IPS-20b (cell line): ENCODE measurements at regions not wholly inside any gene's neighbourhood (a gene's known extent, or its start where the extent isn't known, plus 50 kb on each side); places are given as distances from the start of the nearest gene placed in this dataset.

ENCODE experiments used
- H3K27ac ChIP-seq: one replicate; pipeline ENCODE4 v1.5.1; 2013; ENCODE audit warnings: low read length
- H3K27me3 ChIP-seq: 2 replicates; pipeline ENCODE4 v1.6.1; 2013; ENCODE audit warnings: mild to moderate bottlenecking, low read length, inconsistent platforms; ENCODE audit not compliant: insufficient read depth
- H3K36me3 ChIP-seq: 2 replicates; pipeline ENCODE4 v1.6.1; 2013; ENCODE audit warnings: low read depth, mild to moderate bottlenecking, inconsistent platforms, low read length, moderate library complexity; ENCODE audit not compliant: insufficient read depth
- H3K4me1 ChIP-seq: 2 replicates; pipeline ENCODE4 v1.6.1; 2013; ENCODE audit warnings: mild to moderate bottlenecking, control low read depth, inconsistent platforms, low read length, moderate library complexity; ENCODE audit not compliant: insufficient read depth
- H3K4me3 ChIP-seq: 2 replicates; pipeline ENCODE4 v1.5.1; 2013; ENCODE audit warnings: mild to moderate bottlenecking, low read length, inconsistent platforms
- H3K9ac ChIP-seq: 2 replicates; pipeline ENCODE4 v1.6.1; 2013; ENCODE audit warnings: low read depth, mild to moderate bottlenecking, inconsistent platforms, low read length, moderate library complexity
- H3K9me3 ChIP-seq: 2 replicates; pipeline ENCODE4 v1.6.1; 2013; ENCODE audit warnings: mild to moderate bottlenecking, low read depth, low read length, inconsistent platforms; ENCODE audit not compliant: insufficient read depth

- Histone ChIP-seq H3K27ac (no peak overlapping the region), H3K36me3 (no peaks in the 10 kb centered on the region), H3K27me3 (no peaks in the 10 kb centered on the region; the same call in 1 of the 2 replicates), H3K9ac (peak overlapping the region; percentile 47; the same call in 1 of the 2 replicates), H3K4me1 (peaks cover 17% of the 10 kb centered on the region), H3K4me3 (no peak overlapping the region), H3K9me3 (no peaks in the 10 kb centered on the region)
Measured at GRCh38 chr12:3336606-3337311, 154.2 kb upstream of the PRMT8 start.

GRCh38 chr12:3337944-3338343 is 153.1 kb upstream of the PRMT8 start:
- no peaks in the 10 kb centered on the region for H3K9me3 ChIP-seq
- no peaks in the 10 kb centered on the region; the same call in 1 of the 2 replicates for H3K27me3 ChIP-seq
- H3K36me3 ChIP-seq, result no peaks in the 10 kb centered on the region

GRCh38 chr12:3339221-3339620 is 151.8 kb upstream of the PRMT8 start:
- Histone ChIP-seq H3K4me1 (peaks cover 17% of the 10 kb centered on the region), H3K4me3 (no peak overlapping the region), H3K27me3 (no peaks in the 10 kb centered on the region; the same call in 1 of the 2 replicates), H3K27ac (no peak overlapping the region), H3K9me3 (no peaks in the 10 kb centered on the region), H3K9ac (no peak overlapping the region), H3K36me3 (no peaks in the 10 kb centered on the region)

More at GRCh38 chr12:3337944-3338343, 153.1 kb upstream of the PRMT8 start:
- Histone ChIP-seq H3K27ac (no peak overlapping the region), H3K4me1 (peaks cover 20% of the 10 kb centered on the region), H3K9ac (no peak overlapping the region), H3K4me3 (no peak overlapping the region)

DNA sequence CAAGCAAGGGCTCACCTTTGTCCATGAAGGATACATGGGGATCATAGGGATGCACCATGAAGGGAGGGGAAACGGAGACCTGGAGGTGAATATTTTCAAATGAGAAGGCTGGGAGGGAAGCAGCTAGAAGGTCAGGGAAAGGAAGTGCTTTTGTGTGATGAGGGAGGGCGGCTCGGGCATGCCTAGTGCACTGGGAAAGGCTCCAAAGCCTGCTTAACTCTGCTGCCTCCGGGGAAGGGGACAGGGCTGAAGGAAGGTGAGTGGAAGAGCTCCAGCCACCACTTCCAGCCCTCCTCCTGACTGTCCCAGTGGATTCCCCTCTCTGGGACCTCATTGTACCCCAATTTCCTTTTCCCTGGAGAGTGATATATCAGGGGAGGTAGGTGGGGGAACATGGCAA is 149.4 kb upstream of the PRMT8 start:
- peaks cover 13% of the 10 kb centered on the region for H3K4me1 ChIP-seq
- H3K36me3 ChIP-seq, result no peaks in the 10 kb centered on the region
- no peak overlapping the region for H3K9ac ChIP-seq
- H3K9me3 ChIP-seq, result no peaks in the 10 kb centered on the region
- no peak overlapping the region for H3K27ac ChIP-seq
- H3K4me3 ChIP-seq, result no peak overlapping the region
- no peaks in the 10 kb centered on the region; the same call in 1 of the 2 replicates for H3K27me3 ChIP-seq

DNA sequence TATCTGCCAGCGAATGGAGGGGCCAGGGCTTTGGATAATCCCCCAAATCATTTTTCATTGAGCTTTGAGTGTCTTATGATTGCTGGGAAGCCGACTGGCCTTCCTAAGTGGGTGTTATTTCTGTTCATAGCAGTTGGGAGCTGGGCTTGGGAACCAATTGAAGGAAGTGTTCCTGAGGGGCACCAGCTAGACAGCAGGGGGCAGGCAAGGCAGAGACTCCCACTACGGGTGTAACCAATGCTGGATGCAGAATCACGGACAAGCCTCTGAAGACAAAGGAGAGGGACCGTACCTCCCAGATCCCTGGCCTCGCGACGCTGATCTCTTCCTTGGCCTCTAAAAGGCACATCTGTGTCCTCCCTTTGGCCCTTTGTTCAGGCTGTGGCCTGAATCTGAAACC is 149.0 kb upstream of the PRMT8 start:
- H3K27me3 ChIP-seq, result no peaks in the 10 kb centered on the region; the same call in 1 of the 2 replicates
- H3K27ac ChIP-seq, result no peak overlapping the region
- no peaks in the 10 kb centered on the region for H3K9me3 ChIP-seq
- no peaks in the 10 kb centered on the region for H3K36me3 ChIP-seq
- peaks cover 9% of the 10 kb centered on the region; the same call in 1 of the 2 replicates for H3K4me1 ChIP-seq
- no peak overlapping the region for H3K9ac ChIP-seq
- H3K4me3 ChIP-seq, result no peak overlapping the region

- H3K9ac ChIP-seq, result no peak overlapping the region
- H3K4me3 ChIP-seq, result no peak overlapping the region
- H3K9me3 ChIP-seq, result no peaks in the 10 kb centered on the region
- no peaks in the 10 kb centered on the region for H3K4me1 ChIP-seq
- H3K27me3 ChIP-seq, result no peaks in the 10 kb centered on the region; the same call in 1 of the 2 replicates
- no peaks in the 10 kb centered on the region for H3K36me3 ChIP-seq
- no peak overlapping the region for H3K27ac ChIP-seq
Measured at GRCh38 chr12:3348055-3348454, 142.9 kb upstream of the PRMT8 start.

DNA sequence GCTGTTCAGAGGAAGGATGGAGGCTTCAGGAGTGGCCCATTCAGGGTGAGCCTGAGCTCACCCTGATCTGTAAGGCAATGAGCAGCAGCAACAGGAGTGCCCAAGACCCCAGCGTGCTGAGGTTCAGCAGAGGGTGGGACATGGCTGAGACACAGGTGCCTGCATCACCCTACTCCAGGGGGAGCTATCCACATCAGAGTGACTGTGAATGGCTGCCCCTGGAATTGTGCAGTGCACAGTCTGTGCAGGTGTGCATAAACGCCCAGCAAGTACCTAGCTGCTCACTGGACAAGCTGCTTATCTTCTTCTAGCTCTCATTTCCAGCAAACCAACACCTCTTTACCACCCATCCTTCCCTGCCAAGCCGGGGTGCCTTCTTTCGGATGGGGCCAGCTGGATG is 140.6 kb upstream of the PRMT8 start:
- Histone ChIP-seq H3K9me3 (no peaks in the 10 kb centered on the region), H3K27me3 (no peaks in the 10 kb centered on the region; the same call in 1 of the 2 replicates), H3K27ac (no peak overlapping the region), H3K4me1 (no peaks in the 10 kb centered on the region), H3K4me3 (no peak overlapping the region), H3K36me3 (no peaks in the 10 kb centered on the region), H3K9ac (no peak overlapping the region)

GRCh38 chr12:3351731-3352130 is 139.3 kb upstream of the PRMT8 start:
- no peak overlapping the region for H3K27ac ChIP-seq
- no peak overlapping the region for H3K9ac ChIP-seq
- H3K4me3 ChIP-seq, result no peak overlapping the region
- no peaks in the 10 kb centered on the region; the same call in 1 of the 2 replicates for H3K27me3 ChIP-seq
- no peaks in the 10 kb centered on the region for H3K9me3 ChIP-seq
- H3K4me1 ChIP-seq, result no peaks in the 10 kb centered on the region
- no peaks in the 10 kb centered on the region for H3K36me3 ChIP-seq

DNA sequence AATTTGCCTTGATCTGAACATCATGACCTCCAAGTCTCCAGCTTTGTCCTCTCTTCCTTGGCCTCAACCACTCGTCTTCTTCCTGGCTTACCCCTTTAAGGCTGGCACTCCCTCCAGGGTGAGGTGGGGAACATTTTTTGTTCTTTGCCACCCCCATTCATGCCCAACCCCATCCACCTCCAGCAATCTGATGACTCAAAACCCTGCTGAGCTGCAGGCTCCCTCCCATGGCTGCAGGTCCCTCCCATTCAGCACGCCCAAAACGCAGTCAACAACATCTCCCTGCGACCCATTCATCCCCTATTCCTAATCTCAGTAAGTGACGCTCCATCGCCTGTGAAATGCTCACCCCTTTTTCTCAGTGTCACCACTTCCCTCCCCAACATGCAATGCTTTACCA is 138.8 kb upstream of the PRMT8 start:
- H3K36me3 ChIP-seq, result no peaks in the 10 kb centered on the region
- H3K4me3 ChIP-seq, result no peak overlapping the region
- H3K27ac ChIP-seq, result no peak overlapping the region
- H3K27me3 ChIP-seq, result no peaks in the 10 kb centered on the region; the same call in 1 of the 2 replicates
- no peaks in the 10 kb centered on the region for H3K4me1 ChIP-seq
- H3K9me3 ChIP-seq, result no peaks in the 10 kb centered on the region
- H3K9ac ChIP-seq, result no peak overlapping the region

DNA sequence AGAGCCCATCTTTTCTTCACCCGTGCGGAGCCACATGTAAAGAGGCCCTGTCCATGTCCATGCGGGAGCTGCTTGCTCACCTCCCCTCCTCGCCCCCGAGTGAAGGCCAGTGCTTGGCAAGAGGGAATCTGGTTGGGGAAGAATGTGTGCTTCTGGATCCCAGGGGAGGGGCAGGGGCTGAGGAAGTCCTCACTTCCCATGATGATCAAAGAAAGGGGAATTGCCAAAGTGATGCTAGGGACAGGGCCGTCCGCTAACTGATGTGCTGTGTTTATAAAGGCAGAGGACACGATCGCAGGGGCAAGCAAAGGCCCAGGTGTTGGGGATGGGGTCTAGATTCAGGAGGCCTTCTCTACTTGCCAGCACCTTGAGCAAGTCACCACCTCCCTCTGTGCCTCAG is 137.4 kb upstream of the PRMT8 start:
- H3K4me1 ChIP-seq, result no peaks in the 10 kb centered on the region
- no peak overlapping the region for H3K9ac ChIP-seq
- no peaks in the 10 kb centered on the region for H3K36me3 ChIP-seq
- H3K27ac ChIP-seq, result no peak overlapping the region
- no peaks in the 10 kb centered on the region; the same call in 1 of the 2 replicates for H3K27me3 ChIP-seq
- H3K4me3 ChIP-seq, result no peak overlapping the region
- no peaks in the 10 kb centered on the region for H3K9me3 ChIP-seq

DNA sequence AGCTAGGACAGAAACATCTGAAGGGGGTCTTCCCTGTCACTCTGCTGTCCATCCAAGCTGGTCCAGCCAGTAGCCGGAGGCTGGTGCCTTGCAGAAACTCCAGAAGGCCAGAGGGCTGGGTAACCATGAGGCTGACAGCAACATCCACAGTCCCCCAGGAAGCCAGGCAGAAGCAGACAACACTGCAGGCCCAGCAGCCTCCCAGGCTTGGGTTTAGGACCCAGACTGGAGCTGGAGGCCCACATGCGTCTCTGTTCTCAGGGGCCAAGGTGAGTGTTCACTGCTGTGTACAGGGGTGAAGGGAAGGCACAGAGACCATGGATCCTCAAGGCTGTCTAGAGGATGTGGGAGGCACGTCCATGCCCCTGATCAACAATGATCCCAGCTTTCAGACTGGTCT is 136.4 kb upstream of the PRMT8 start:
- Histone ChIP-seq H3K4me3 (no peak overlapping the region), H3K9ac (no peak overlapping the region), H3K27me3 (no peaks in the 10 kb centered on the region; the same call in 1 of the 2 replicates), H3K9me3 (no peaks in the 10 kb centered on the region), H3K36me3 (no peaks in the 10 kb centered on the region), H3K4me1 (no peaks in the 10 kb centered on the region), H3K27ac (no peak overlapping the region)

DNA sequence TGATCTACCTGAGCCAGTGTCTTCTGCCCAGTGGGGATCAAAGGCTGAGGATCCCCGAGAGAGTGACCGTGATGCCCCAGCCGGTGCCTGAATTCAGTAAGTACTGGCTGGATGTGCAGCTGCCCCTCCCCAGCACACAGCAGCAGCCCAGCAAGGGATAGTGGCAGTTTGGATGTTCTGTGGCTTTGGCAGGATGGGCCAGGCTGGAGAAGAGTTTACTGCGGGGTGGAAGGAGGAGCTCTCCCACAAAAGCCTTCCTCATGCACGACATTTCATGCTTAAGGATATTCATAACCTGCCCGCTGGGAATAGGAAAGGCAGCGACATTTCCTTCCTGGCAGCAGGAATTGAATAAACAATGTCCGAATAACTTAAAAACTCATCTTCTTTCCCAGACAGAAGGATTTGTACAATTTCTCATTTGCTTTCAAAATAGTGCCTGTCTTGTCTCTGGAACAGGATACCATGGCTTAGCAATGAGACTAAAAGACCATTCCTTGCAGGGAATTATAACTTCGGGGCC is 135.6 kb upstream of the PRMT8 start:
- Histone ChIP-seq H3K9me3 (no peaks in the 10 kb centered on the region), H3K9ac (no peak overlapping the region), H3K27ac (no peak overlapping the region), H3K4me1 (no peaks in the 10 kb centered on the region), H3K4me3 (no peak overlapping the region), H3K36me3 (no peaks in the 10 kb centered on the region), H3K27me3 (no peaks in the 10 kb centered on the region; the same call in 1 of the 2 replicates)
